Mesendoderm (in vitro differentiated cells): ENCODE measurements at regions not wholly inside any gene's neighbourhood (a gene's known extent, or its start where the extent isn't known, plus 50 kb on each side); places are given as distances from the start of the nearest gene placed in this dataset.

Source experiments
- DNase-seq: peaks from one replicate; pipeline ENCODE4 v3.0.0; 2013
- H2AK5ac ChIP-seq: 2 replicates; pipeline ENCODE4 v1.6.1; 2013; ENCODE audit warnings: low read length, inconsistent platforms
- H2BK120ac ChIP-seq: 2 replicates; pipeline ENCODE4 v1.6.1; 2013; ENCODE audit warnings: low read depth, mild to moderate bottlenecking, low read length, moderate library complexity, mixed read lengths
- H2BK15ac ChIP-seq: replicated peaks from 2 replicates; pipeline ENCODE4 v1.6.1; 2013; ENCODE audit warnings: low read depth, mild to moderate bottlenecking, moderate library complexity
- H2BK5ac ChIP-seq: 2 replicates; pipeline ENCODE4 v1.6.1; 2013; ENCODE audit warnings: low read length, inconsistent platforms
- H3K18ac ChIP-seq: 2 replicates; pipeline ENCODE4 v1.6.1; 2013; ENCODE audit warnings: mild to moderate bottlenecking, low read length, mixed read lengths
- H3K23ac ChIP-seq: one replicate; pipeline ENCODE4 v1.6.1; 2013; ENCODE audit warnings: low read length
- H3K27ac ChIP-seq: 2 replicates; pipeline ENCODE4 v1.5.1; 2013; ENCODE audit warnings: low read depth, mild to moderate bottlenecking, inconsistent platforms, low read length, moderate library complexity
- H3K27me3 ChIP-seq: 2 replicates; pipeline ENCODE4 v1.6.1; 2013; ENCODE audit warnings: low read length, control low read depth, mild to moderate bottlenecking, inconsistent platforms; ENCODE audit not compliant: insufficient read depth, poor library complexity
- H3K36me3 ChIP-seq: 2 replicates; pipeline ENCODE4 v1.6.1; 2013; ENCODE audit warnings: low read length, inconsistent platforms; ENCODE audit not compliant: control insufficient read depth, insufficient read depth
- H3K4ac ChIP-seq: one replicate; pipeline ENCODE4 v1.6.1; 2013; ENCODE audit warnings: low read depth, mild to moderate bottlenecking, low read length, moderate library complexity
- H3K4me1 ChIP-seq: 2 replicates; pipeline ENCODE4 v1.6.1; 2013; ENCODE audit warnings: low read depth, low read length, inconsistent platforms; ENCODE audit not compliant: control insufficient read depth
- H3K4me2 ChIP-seq: 2 replicates; pipeline ENCODE4 v1.6.1; 2013; ENCODE audit warnings: low read length
- H3K4me3 ChIP-seq: 2 replicates; pipeline ENCODE4 v1.5.1; 2013; ENCODE audit warnings: mild to moderate bottlenecking, low read length
- H3K56ac ChIP-seq: one replicate; pipeline ENCODE4 v1.6.1; 2013; ENCODE audit warnings: low read length
- H3K79me1 ChIP-seq: 2 replicates; pipeline ENCODE4 v1.6.1; 2013; ENCODE audit warnings: low read length, inconsistent platforms
- H3K79me2 ChIP-seq: 2 replicates; pipeline ENCODE4 v1.6.1; 2013; ENCODE audit warnings: mild to moderate bottlenecking, low read length; ENCODE audit not compliant: control insufficient read depth, insufficient read depth
- H3K9ac ChIP-seq: 2 replicates; pipeline ENCODE4 v1.6.1; 2013; ENCODE audit warnings: low read length, inconsistent platforms
- H4K5ac ChIP-seq: one replicate; pipeline ENCODE4 v1.6.1; 2013; ENCODE audit warnings: low read length
- H4K8ac ChIP-seq: one replicate; pipeline ENCODE4 v1.6.1; 2013; ENCODE audit warnings: low read depth, mild to moderate bottlenecking, control low read depth, low read length, moderate library complexity
- WGBS: extraction: QIAGEN DNeasy Blood & Tissue Kit; methylation state at CpG from one replicate; pipeline ENCODE4 v1.1.7; 2013; ENCODE audit warnings: low lambda C conversion rate, missing lambda C conversion rate; ENCODE audit not compliant: insufficient coverage; ENCODE audit errors: extremely low coverage; 5-methylcytosine and 5-hydroxymethylcytosine counted together

- H3K9ac ChIP-seq, result no peak overlapping the region
- WGBS, result no CpG with 5 or more reads among the region's 9 CpGs
- no peak overlapping the region for H3K4me3 ChIP-seq
Measured at GRCh38 chr20:24208652-24209051, 220.1 kb upstream of the GGTLC1 start.

GRCh38 chr20:24207803-24208300, 219.3 kb upstream of the GGTLC1 start:
- H3K79me2 ChIP-seq, result no peaks in the 10 kb centered on the region
- no peaks in the 10 kb centered on the region for H3K27me3 ChIP-seq
- no peak overlapping the region for H4K5ac ChIP-seq
- H3K4me3 ChIP-seq, result no peak overlapping the region
- no peak overlapping the region for H2BK120ac ChIP-seq
- H2BK5ac ChIP-seq, result peak overlapping the region; percentile 2
- H3K56ac ChIP-seq, result no peak overlapping the region
- peaks cover 3% of the 10 kb centered on the region for H3K4me1 ChIP-seq
- H4K8ac ChIP-seq, result no peak overlapping the region
- H2AK5ac ChIP-seq, result no peak overlapping the region
- H3K23ac ChIP-seq, result no peak overlapping the region
- H3K9ac ChIP-seq, result no peak overlapping the region
- H3K18ac ChIP-seq, result no peak overlapping the region
- WGBS, result no CpG with 5 or more reads among the region's 26 CpGs
- H2BK15ac ChIP-seq, result no peak overlapping the region
- H3K4me2 ChIP-seq, result no peak overlapping the region
- DNase-seq, result no peak
- no peak overlapping the region for H3K27ac ChIP-seq
- H3K36me3 ChIP-seq, result no peaks in the 10 kb centered on the region
- H3K4ac ChIP-seq, result no peak overlapping the region
- H3K79me1 ChIP-seq, result no peaks in the 10 kb centered on the region

More at GRCh38 chr20:24208652-24209051, 220.1 kb upstream of the GGTLC1 start:
- Histone ChIP-seq H2BK5ac (no peak overlapping the region), H4K5ac (no peak overlapping the region), H3K36me3 (no peaks in the 10 kb centered on the region), H3K18ac (no peak overlapping the region), H3K4me1 (peaks cover 3% of the 10 kb centered on the region), H3K27ac (no peak overlapping the region), H2BK120ac (no peak overlapping the region), H3K4me2 (no peak overlapping the region), H3K27me3 (no peaks in the 10 kb centered on the region), H3K79me2 (no peaks in the 10 kb centered on the region), H3K23ac (no peak overlapping the region), H3K79me1 (no peaks in the 10 kb centered on the region), H3K56ac (no peak overlapping the region), H4K8ac (no peak overlapping the region), H2BK15ac (no peak overlapping the region), H3K4ac (no peak overlapping the region), H2AK5ac (no peak overlapping the region)
- peak; percentile 79 for DNase-seq

DNA sequence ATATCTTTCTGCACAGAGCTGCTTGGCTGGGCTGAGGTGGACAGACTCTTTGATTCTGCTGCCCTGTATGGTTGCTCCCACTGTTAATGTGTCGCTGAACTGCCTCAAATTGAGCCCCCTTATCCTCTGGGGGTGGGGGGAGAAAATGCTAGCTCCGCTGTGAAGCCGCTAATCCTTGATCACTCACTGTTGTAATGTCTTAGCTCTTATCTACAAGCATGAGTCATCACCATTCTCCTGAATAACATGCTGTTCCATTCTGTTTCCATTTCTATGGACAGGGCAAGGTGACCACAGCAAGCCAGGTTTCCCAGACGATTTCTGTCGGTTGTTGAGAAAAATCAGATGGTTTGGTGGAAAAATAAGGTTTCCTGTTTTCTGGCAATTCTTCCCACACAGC, 218.4 kb upstream of the GGTLC1 start:
- H3K4me1 ChIP-seq, result peaks cover 3% of the 10 kb centered on the region
- no peak overlapping the region for H3K56ac ChIP-seq
- H3K27me3 ChIP-seq, result no peaks in the 10 kb centered on the region
- H2BK5ac ChIP-seq, result no peak overlapping the region
- H3K79me2 ChIP-seq, result no peaks in the 10 kb centered on the region
- no CpG with 5 or more reads among the region's 5 CpGs for WGBS
- no peaks in the 10 kb centered on the region for H3K79me1 ChIP-seq
- DNase-seq, result peak; percentile 60
- no peak overlapping the region for H3K23ac ChIP-seq
- H3K4me3 ChIP-seq, result no peak overlapping the region
- no peak overlapping the region for H2BK120ac ChIP-seq
- H4K5ac ChIP-seq, result no peak overlapping the region
- H2AK5ac ChIP-seq, result no peak overlapping the region
- no peak overlapping the region for H3K27ac ChIP-seq
- no peaks in the 10 kb centered on the region for H3K36me3 ChIP-seq
- no peak overlapping the region for H3K4ac ChIP-seq
- H3K4me2 ChIP-seq, result no peak overlapping the region
- no peak overlapping the region for H2BK15ac ChIP-seq
- H4K8ac ChIP-seq, result no peak overlapping the region
- no peak overlapping the region for H3K18ac ChIP-seq
- H3K9ac ChIP-seq, result no peak overlapping the region

GRCh38 chr20:24203526-24204183, 215.1 kb upstream of the GGTLC1 start:
- Histone ChIP-seq H3K18ac (no peak overlapping the region), H3K4ac (no peak overlapping the region), H3K79me2 (no peaks in the 10 kb centered on the region), H3K9ac (no peak overlapping the region), H4K5ac (no peak overlapping the region), H3K36me3 (no peaks in the 10 kb centered on the region), H2AK5ac (no peak overlapping the region), H3K56ac (no peak overlapping the region), H4K8ac (no peak overlapping the region), H3K79me1 (no peaks in the 10 kb centered on the region), H3K4me1 (peaks cover 3% of the 10 kb centered on the region), H3K4me2 (no peak overlapping the region), H2BK5ac (no peak overlapping the region), H3K27ac (no peak overlapping the region), H3K4me3 (no peak overlapping the region), H2BK120ac (no peak overlapping the region), H3K23ac (no peak overlapping the region), H3K27me3 (no peaks in the 10 kb centered on the region), H2BK15ac (no peak overlapping the region)
- no peak for DNase-seq
- no CpG with 5 or more reads among the region's 7 CpGs for WGBS

DNA sequence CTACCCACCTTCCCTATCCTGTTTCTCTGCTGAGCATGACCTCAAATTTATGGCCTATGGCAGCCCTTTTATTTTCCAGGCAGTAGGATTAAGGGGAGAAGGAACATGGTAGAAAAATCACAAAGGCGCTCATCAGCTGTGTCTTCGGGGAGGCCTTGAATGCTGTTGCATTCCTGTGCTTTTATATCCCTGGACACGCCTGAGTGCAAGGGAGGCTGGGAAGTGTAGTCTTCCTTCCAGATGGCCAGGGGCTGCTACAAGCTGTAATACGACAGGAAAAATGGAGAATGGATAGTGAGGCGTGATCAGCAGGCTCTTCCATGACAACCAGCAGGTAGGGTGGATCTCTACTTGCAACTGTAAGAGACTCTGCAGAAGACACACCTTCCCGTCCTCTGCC, 210.9 kb upstream of the GGTLC1 start:
- Histone ChIP-seq H3K56ac (no peak overlapping the region), H3K79me1 (no peaks in the 10 kb centered on the region), H3K79me2 (no peaks in the 10 kb centered on the region), H3K36me3 (no peaks in the 10 kb centered on the region), H4K8ac (no peak overlapping the region), H3K4me1 (no peaks in the 10 kb centered on the region), H3K4ac (no peak overlapping the region), H3K4me2 (no peak overlapping the region), H3K18ac (no peak overlapping the region), H2BK5ac (no peak overlapping the region), H3K4me3 (no peak overlapping the region), H3K27ac (no peak overlapping the region), H2BK15ac (no peak overlapping the region), H3K27me3 (no peaks in the 10 kb centered on the region), H2AK5ac (no peak overlapping the region), H3K23ac (no peak overlapping the region), H3K9ac (no peak overlapping the region), H2BK120ac (no peak overlapping the region), H4K5ac (no peak overlapping the region)
- DNase-seq, result peak; percentile 24
- WGBS, result no CpG with 5 or more reads among the region's 6 CpGs

DNA sequence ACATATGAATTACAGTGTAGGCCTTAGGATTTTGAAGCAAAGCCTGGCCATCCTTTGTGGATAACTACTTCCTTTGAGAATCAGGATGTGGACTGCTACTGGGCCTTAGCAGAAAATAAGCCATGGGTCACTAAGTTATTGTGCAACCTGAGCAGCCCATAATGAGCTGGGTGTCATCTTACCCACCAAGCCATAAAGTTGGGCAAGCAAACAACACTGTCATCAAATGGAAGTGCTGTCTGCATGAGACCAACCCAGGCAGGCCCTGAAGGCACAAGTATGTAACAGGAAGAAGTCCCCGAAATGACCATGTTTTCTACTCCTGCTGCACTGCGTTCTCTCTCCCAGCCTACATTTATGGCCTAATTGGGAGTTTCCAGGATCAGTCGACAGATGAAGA, 205.6 kb upstream of the GGTLC1 start:
- Histone ChIP-seq H2BK120ac (no peak overlapping the region), H3K9ac (no peak overlapping the region), H4K8ac (no peak overlapping the region), H3K23ac (no peak overlapping the region), H3K36me3 (no peaks in the 10 kb centered on the region), H3K27me3 (no peaks in the 10 kb centered on the region), H4K5ac (no peak overlapping the region), H3K18ac (no peak overlapping the region), H3K4ac (no peak overlapping the region), H3K79me1 (no peaks in the 10 kb centered on the region), H3K4me1 (no peaks in the 10 kb centered on the region), H2BK15ac (no peak overlapping the region), H3K56ac (no peak overlapping the region), H3K4me2 (no peak overlapping the region), H2AK5ac (no peak overlapping the region), H3K27ac (no peak overlapping the region), H3K4me3 (no peak overlapping the region), H3K79me2 (no peaks in the 10 kb centered on the region), H2BK5ac (no peak overlapping the region)
- no CpG with 5 or more reads among the region's 3 CpGs for WGBS
- DNase-seq, result no peak
